Vagina (tissue), 2 donors: ENCODE measurements at regions not wholly inside any gene's neighbourhood (a gene's known extent, or its start where the extent isn't known, plus 50 kb on each side); places are given as distances from the start of the nearest gene placed in this dataset.
A peak's percentile ranks its signal among the peaks of the same experiment; 100 is the strongest.

Experiments used
- DNase-seq, 2 donors: peaks; one replicate each; pipeline ENCODE4 v3.0.0-alpha.2; 2017; ENCODE audit errors: extremely low spot score in 2 of 2
- H3K27ac ChIP-seq: fragments of 200-600 bp; sonication (generic); one replicate; pipeline ENCODE4 v1.5.1; 2019
- H3K27me3 ChIP-seq: fragments of 200-600 bp; sonication (generic); one replicate; pipeline ENCODE4 v1.5.1; 2019
- H3K36me3 ChIP-seq, 2 donors: fragments of 200-600 bp; sonication (generic); one replicate each; pipeline ENCODE4 v1.5.1; 2017 to 2019
- H3K4me1 ChIP-seq: fragments of 200-600 bp; sonication (generic); one replicate; pipeline ENCODE4 v1.5.1; 2019
- H3K4me3 ChIP-seq, 2 donors: fragments of 200-600 bp; sonication (generic); 1 replicate in 1 of 2; 2 replicates in 1 of 2; pipeline ENCODE4 v1.5.1; 2016 to 2019
- H3K9me3 ChIP-seq: fragments of 200-600 bp; sonication (generic); one replicate; pipeline ENCODE4 v1.5.1; 2019
- POLR2A ChIP-seq, 2 donors: fragments of 450-650 bp; IDR thresholded peaks; one replicate each; pipeline ENCODE4 v1.6.1; 2017; ENCODE audit warnings: antibody characterized with exemption in 2 of 2, mild to moderate bottlenecking in 2 of 2, moderate library complexity in 2 of 2
- POLR2AphosphoS5 ChIP-seq, 2 donors: sonication (generic); formaldehyde crosslinking; IDR thresholded peaks; one replicate each; pipeline ENCODE4 v1.9.0; 2017; ENCODE audit warnings: antibody characterized with exemption in 2 of 2, mild to moderate bottlenecking in 2 of 2, low read depth in 1 of 2; ENCODE audit not compliant: insufficient read depth in 1 of 2
- intact Hi-C: fragments of 100-400 bp; cut with DNase I; formaldehyde crosslinking; loops from one replicate; pipeline ENCODE4 v1.15.1; 2023
- TF ChIP-seq, protein P1 (sequence below), 3 experiments: fragments of 450-650 bp in 2 of 3; fragments of 200-600 bp in 1 of 3; sonication (generic) in 1 of 3; IDR thresholded peaks; one replicate each; pipeline ENCODE4 v1.5.1; 2017 to 2019; ENCODE audit warnings: antibody characterized with exemption in 3 of 3, mild to moderate bottlenecking in 2 of 3, moderate library complexity in 2 of 3

DNA sequence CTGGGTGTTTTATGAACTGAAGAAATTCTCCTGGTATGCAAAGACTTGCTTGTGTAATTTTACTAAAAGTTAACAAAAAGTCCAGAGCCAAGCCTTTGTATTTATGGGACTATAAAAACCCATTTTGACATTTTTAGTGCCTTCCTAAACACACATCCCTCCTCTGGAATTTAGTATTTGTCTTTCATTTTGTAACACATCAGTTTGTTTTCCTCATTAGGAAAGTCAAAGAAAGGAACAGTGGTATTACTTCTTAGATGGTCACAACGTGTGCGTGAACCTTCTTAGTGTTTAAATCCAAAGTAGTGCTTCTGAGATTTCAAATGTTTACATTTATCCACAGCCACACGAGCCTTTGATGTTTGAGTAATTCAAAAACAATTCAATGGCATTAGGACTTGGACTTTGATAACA is 103.2 kb upstream of the TMEM106B start:
- Histone ChIP-seq H3K9me3 (no peaks in the 10 kb centered on the region), H3K27ac (no peak overlapping the region), H3K4me1 (peaks cover 11% of the 10 kb centered on the region), H3K4me3 (no peak overlapping the region), H3K27me3 (no peaks in the 10 kb centered on the region), H3K36me3 (no peaks in the 10 kb centered on the region)
- TF ChIP-seq POLR2A (IDR thresholded peaks at IDR 0.05): no peak
- peak in 1 of 2 donors; percentile 40 for TF ChIP-seq POLR2AphosphoS5 (IDR thresholded peaks at IDR 0.05; ENCODE audit: insufficient read depth in 1 of 2, low read depth in 1 of 2)
- no peak for DNase-seq
- intact Hi-C loops: no loop called here

DNA sequence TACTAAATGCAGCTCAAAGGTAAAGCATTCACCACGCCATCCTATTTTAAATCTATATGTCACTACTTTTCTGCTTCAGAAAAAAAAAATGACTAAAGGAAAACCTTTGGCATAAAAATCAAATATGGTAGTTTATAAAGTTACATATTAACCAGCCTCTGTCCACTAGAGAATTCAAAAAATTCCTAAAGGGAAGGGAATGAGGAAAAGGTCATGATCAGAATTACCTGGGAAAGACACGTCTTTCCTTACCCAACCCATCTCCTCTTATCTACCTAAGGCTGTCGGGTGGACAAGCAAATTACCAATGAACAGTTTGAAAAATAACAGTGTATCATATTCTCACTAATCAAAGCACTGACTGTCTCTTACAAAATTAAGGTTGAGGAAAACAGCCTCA is 100.7 kb upstream of the TMEM106B start:
- Histone ChIP-seq H3K9me3 (no peaks in the 10 kb centered on the region), H3K4me1 (peaks cover 11% of the 10 kb centered on the region), H3K27ac (no peak overlapping the region), H3K27me3 (no peaks in the 10 kb centered on the region), H3K4me3 (no peak overlapping the region), H3K36me3 (no peaks in the 10 kb centered on the region)
- TF ChIP-seq POLR2A (IDR thresholded peaks at IDR 0.05) (no peak), POLR2AphosphoS5 (IDR thresholded peaks at IDR 0.05; ENCODE audit: insufficient read depth in 1 of 2, low read depth in 1 of 2) (no peak)
- TF ChIP-seq, protein P1, sequence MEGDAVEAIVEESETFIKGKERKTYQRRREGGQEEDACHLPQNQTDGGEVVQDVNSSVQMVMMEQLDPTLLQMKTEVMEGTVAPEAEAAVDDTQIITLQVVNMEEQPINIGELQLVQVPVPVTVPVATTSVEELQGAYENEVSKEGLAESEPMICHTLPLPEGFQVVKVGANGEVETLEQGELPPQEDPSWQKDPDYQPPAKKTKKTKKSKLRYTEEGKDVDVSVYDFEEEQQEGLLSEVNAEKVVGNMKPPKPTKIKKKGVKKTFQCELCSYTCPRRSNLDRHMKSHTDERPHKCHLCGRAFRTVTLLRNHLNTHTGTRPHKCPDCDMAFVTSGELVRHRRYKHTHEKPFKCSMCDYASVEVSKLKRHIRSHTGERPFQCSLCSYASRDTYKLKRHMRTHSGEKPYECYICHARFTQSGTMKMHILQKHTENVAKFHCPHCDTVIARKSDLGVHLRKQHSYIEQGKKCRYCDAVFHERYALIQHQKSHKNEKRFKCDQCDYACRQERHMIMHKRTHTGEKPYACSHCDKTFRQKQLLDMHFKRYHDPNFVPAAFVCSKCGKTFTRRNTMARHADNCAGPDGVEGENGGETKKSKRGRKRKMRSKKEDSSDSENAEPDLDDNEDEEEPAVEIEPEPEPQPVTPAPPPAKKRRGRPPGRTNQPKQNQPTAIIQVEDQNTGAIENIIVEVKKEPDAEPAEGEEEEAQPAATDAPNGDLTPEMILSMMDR (IDR thresholded peaks at IDR 0.05): no peak
- intact Hi-C loops: no loop called here
- no peak for DNase-seq

DNA sequence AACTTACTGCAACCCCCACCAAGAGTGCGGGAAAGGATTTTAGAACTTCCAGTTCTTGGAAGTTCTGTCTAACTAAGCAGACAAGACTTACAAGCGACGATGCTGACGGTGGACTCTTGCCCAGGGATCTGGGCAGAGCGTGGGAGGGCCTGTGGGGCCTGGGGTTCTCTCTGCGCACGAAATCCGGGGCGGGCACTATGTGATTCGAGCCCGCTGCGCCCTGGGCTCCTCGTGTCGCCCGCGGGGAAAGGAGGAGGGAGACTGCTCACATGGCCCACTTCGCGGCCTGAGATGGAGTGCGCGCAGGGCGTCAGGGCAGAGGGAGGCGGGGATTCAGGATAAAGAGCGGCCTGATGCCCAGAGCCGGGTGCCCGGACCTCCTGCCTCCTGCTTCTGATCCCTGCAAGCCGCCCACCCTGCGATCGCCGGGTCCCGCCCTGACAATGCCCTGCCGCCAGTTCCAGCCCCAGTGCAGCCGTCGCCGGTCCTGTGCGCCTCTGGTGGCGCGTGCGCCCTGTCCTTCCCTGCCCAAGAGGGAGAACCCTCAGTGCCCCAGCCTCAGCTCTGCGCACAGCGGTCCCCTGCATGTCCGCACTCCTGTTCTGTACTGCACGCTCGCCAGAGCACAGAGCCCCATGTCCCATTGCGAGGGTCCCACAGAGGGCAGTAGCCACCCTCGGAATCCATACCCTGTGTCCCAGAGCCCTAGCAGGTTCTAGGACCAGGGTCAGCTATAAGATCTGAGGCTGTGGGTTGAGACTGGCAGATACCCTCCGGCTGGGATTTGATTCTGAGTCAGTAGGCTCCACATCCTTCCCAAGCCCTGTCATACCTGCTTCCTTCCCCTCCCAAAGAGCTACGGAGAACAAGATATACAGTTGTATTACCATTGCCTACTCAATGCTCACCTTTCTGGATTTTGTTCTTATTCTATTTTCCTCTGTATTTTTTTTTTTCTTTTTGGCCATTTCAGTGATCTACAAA is 99.4 kb upstream of the TMEM106B start:
- H3K4me3 ChIP-seq: peak overlapping the region; percentile 15 to 40
- H3K27me3 ChIP-seq: no peaks in the 10 kb centered on the region
- H3K9me3 ChIP-seq: no peaks in the 10 kb centered on the region
- intact Hi-C loops: no loop called here
- TF ChIP-seq POLR2AphosphoS5 (IDR thresholded peaks at IDR 0.05; ENCODE audit: insufficient read depth in 1 of 2, low read depth in 1 of 2) (peak in 1 of 2 donors; percentile 37), POLR2A (IDR thresholded peaks at IDR 0.05) (no peak)
- TF ChIP-seq, protein P1 (IDR thresholded peaks at IDR 0.05): no peak
- H3K4me1 ChIP-seq: peaks cover 11% of the 10 kb centered on the region
- no peak for DNase-seq
- H3K36me3 ChIP-seq: no peaks in the 10 kb centered on the region
- no peak overlapping the region for H3K27ac ChIP-seq

DNA sequence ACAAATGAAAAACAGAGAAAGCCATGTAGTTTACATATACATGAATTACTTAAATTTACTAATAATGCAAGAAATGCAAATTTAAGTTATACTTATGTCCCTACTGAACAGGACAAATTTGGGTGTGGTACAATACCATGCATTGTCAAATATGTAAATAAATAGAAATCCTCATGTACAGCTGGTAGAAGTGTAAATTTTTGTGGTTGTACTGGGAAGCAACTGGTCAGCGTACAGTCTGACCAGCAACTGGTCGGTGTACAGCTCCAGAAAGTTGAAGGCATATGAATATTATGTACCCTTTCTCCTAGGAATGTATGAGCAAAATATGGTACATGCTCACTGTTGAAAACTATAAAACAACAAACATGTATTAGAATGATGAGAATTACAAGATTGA is 93.9 kb upstream of the TMEM106B start:
- DNase-seq: no peak

DNA sequence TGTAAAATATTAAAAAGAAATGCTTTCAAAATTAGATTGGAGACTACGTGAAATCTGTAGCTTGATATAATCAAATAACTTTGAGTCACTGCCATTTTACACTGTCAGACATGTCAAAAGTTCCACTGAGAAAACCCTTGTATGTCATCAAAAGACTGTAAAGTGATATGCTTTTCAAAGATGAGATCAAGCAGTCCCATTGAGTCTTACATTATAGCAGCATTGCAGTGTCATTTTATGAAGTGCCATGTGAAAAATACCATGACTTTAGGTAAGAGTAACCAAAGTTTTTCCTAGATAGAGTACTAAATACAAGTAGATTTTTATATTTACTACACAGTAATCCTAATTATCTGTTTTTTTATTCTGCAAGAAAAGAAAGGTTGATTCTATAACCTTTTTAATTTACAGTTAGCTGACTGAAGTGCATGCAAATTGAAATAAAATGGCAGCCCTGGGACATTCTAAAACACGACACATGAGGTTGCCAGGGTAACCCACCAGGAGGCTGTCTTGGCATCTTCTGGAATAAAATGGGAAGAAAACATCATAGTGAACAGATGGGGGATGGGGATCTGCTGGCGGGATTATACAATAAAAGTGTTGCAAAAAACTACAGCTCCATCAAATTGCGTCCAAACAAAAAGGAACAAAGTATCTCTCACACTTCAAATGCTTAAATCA is 91.3 kb upstream of the TMEM106B start:
- intact Hi-C loops: no loop called here
- DNase-seq: no peak
- Histone ChIP-seq H3K4me1 (no peaks in the 10 kb centered on the region), H3K36me3 (no peaks in the 10 kb centered on the region), H3K9me3 (no peaks in the 10 kb centered on the region), H3K27me3 (no peaks in the 10 kb centered on the region), H3K4me3 (no peak overlapping the region), H3K27ac (no peak overlapping the region)
- TF ChIP-seq POLR2A (IDR thresholded peaks at IDR 0.05) (no peak), POLR2AphosphoS5 (IDR thresholded peaks at IDR 0.05; ENCODE audit: insufficient read depth in 1 of 2, low read depth in 1 of 2) (no peak)
- TF ChIP-seq, protein P1 (IDR thresholded peaks at IDR 0.05): no peak

More for the DNA sequence above, 93.9 kb upstream of the TMEM106B start:
- no peak overlapping the region for H3K4me3 ChIP-seq
- H3K36me3 ChIP-seq: no peaks in the 10 kb centered on the region
- no peaks in the 10 kb centered on the region for H3K27me3 ChIP-seq
- H3K4me1 ChIP-seq: no peaks in the 10 kb centered on the region
- TF ChIP-seq, protein P1 (IDR thresholded peaks at IDR 0.05): no peak
- TF ChIP-seq POLR2A (IDR thresholded peaks at IDR 0.05) (no peak), POLR2AphosphoS5 (IDR thresholded peaks at IDR 0.05; ENCODE audit: insufficient read depth in 1 of 2, low read depth in 1 of 2) (no peak)
- H3K9me3 ChIP-seq: no peaks in the 10 kb centered on the region
- intact Hi-C loops: no loop called here
- H3K27ac ChIP-seq: no peak overlapping the region
